Fibroblast of the aortic adventitia (primary cell): ENCODE measurements at regions not wholly inside any gene's neighbourhood (a gene's known extent, or its start where the extent isn't known, plus 50 kb on each side); places are given as distances from the start of the nearest gene placed in this dataset.

Experiments used
- DNase-seq: peaks from one replicate; pipeline ENCODE4 v3.0.0-alpha.2; 2010; ENCODE audit warnings: low read depth
- H3K4me3 ChIP-seq: 2 replicates; pipeline ENCODE4 v1.5.1; 2011; ENCODE audit warnings: low read depth, mild to moderate bottlenecking, control low read depth, low read length, moderate library complexity
- CTCF ChIP-seq: IDR thresholded peaks from 2 replicates; pipeline ENCODE4 v1.5.1; 2011; ENCODE audit warnings: mild to moderate bottlenecking, low read length, control low read depth, inconsistent platforms; ENCODE audit not compliant: insufficient read depth

- TF ChIP-seq CTCF, result no peak
- DNase-seq, result no peak
- no peak overlapping the region for H3K4me3 ChIP-seq
Measured at GRCh38 chr9:34907044-34907443, 51.0 kb upstream of the PHF24 start.

GRCh38 chr9:34899535-34900158, 58.4 kb upstream of the PHF24 start:
- H3K4me3 ChIP-seq, result no peak overlapping the region
- DNase-seq, result peak; percentile 77
- peak; percentile 91 for TF ChIP-seq CTCF

GRCh38 chr9:34898846-34899245, 59.2 kb upstream of the PHF24 start:
- H3K4me3 ChIP-seq, result no peak overlapping the region

GRCh38 chr9:34896112-34896511, 62.0 kb upstream of the PHF24 start:
- DNase-seq, result no peak
- H3K4me3 ChIP-seq, result no peak overlapping the region
- no peak for TF ChIP-seq CTCF

More at GRCh38 chr9:34898846-34899245, 59.2 kb upstream of the PHF24 start:
- no peak for TF ChIP-seq CTCF
- DNase-seq, result no peak

GRCh38 chr9:34892886-34893285, 65.2 kb upstream of the PHF24 start:
- DNase-seq, result no peak
- H3K4me3 ChIP-seq, result no peak overlapping the region
- TF ChIP-seq CTCF, result no peak

GRCh38 chr9:34891386-34891785, 66.7 kb upstream of the PHF24 start:
- TF ChIP-seq CTCF, result no peak
- no peak for DNase-seq
- no peak overlapping the region for H3K4me3 ChIP-seq

- no peak overlapping the region for H3K4me3 ChIP-seq
- no peak for DNase-seq
- no peak for TF ChIP-seq CTCF
Measured at GRCh38 chr9:34887841-34888240, 70.2 kb upstream of the PHF24 start.
